ENCODE measurements at regions not wholly inside any gene's neighbourhood (a gene's known extent, or its start where the extent isn't known, plus 50 kb on each side); places are given as distances from the start of the nearest gene placed in this dataset.

DNA sequence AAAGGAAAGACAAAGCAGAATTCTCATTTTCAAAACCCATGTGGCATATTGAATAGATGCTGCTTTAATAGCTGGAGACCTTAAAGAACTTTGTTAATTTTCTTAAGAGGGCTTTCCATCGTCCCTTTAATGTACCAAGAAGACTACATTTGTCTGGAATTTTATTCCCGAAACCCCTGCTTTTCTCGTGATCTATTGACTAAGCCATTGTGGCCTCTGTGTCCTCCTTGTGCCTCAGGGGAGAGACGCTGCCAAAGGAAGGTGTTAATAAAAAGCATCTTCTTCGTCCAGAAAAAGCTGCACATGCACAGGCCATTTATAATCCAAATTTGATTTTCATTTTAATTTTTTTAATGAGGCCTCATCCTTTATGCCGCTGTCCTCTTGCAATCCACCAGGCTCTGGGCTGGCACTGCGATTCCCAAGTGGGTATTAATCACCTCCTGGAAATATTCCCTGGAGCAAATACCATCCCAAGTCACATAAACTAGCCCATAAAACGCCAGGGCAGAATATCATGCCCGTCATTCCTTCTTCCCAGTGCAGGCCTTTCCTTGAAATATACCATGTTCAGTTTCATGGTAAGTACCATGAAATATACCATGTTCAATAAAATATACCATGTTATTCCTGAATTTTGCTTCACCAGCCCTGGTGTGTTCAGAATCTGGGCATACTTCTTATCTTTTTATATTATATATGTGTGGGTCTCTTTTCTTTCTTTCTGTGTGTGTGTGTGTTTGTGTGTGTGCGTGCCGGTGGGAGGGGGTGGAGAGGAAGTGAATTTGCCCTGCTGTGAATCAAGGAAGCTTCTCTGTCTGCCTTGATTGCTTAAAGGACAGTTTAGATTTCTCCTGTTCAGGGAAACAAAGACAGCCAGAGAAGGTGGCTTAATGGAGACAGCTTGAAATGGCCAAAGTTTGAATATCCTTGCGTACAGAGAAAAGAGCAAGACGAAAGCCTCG is 147.6 kb downstream of the PHETA1 start (continued):
- TF ChIP-seq ZNF207 (IDR thresholded peaks at IDR 0.05; ENCODE audit: borderline replicate concordance) = no peak

DNA sequence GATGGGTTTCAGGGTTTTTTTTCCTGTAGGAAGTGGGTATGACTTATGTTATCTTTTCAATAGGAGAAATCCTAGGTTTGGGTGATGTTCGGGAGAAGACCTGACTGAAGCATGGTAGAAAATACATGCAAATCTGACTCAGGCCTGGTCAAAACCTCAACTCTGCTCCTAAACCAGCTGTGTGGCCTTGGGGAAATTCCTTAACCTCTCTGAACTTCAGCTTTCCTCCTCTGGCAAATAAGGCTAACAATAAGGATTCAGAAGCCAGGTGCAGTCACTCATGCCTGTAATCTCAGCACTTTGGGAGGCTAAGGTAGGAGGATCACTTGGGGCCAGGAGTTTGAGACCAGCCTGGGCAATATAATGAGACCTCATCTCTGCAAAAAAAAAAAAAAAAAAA is 148.5 kb downstream of the PHETA1 start:
- Histone ChIP-seq H3K79me2 (ENCODE audit: control insufficient read depth, insufficient read depth, low read length) (no peaks in the 10 kb centered on the region), H3K4me3 (no peak overlapping the region), H3K9ac (ENCODE audit: control insufficient read depth, insufficient read depth, low read length) (no peak overlapping the region), H3K9me3 (replicated peaks; ENCODE audit: control insufficient read depth, insufficient read depth, low read length) (no peaks in the 10 kb centered on the region), H3K4me1 (ENCODE audit: control insufficient read depth, insufficient read depth, low read length) (no peaks in the 10 kb centered on the region), H3K27me3 (replicated peaks in 1 of 2; ENCODE audit: control insufficient read depth in 2 of 2, insufficient read depth in 2 of 2, low read length in 1 of 2) (peaks cover 3% of the 10 kb centered on the region in 2 experiments; a peak in 3 of 4 replicates), H2AFZ (ENCODE audit: control insufficient read depth, low read depth, low read length) (no peak overlapping the region), H3K36me3 (ENCODE audit: control insufficient read depth in 2 of 2, insufficient read depth in 2 of 2, low read length in 1 of 2) (no peaks in the 10 kb centered on the region), H3K27ac (ENCODE audit: control insufficient read depth, insufficient read depth) (no peak overlapping the region), H4K20me1 (ENCODE audit: control insufficient read depth, insufficient read depth) (no peaks in the 10 kb centered on the region), H3K4me2 (ENCODE audit: control insufficient read depth, insufficient read depth) (no peak overlapping the region)
- TF ChIP-seq HCFC1 (IDR thresholded peaks at IDR 0.05; ENCODE audit: low read length) = no peak
- no peak for TF ChIP-seq PML (IDR thresholded peaks at IDR 0.05; ENCODE audit: low read length)
- no peak for TF ChIP-seq NR2C2 (IDR thresholded peaks at IDR 0.05; ENCODE audit: borderline replicate concordance, control insufficient read depth, insufficient read length, low read depth)
- WGBS (ENCODE audit: insufficient coverage, insufficient replicate concordance, low lambda C conversion rate, missing lambda C conversion rate) = 55% methylated on average over 1 of the region's 1 CpG
- in situ Hi-C loops (cut with MboI) (no loop called here), intact Hi-C loops (cut with micrococcal nuclease; ENCODE audit: unreplicated experiment) (no loop called here)
- SMC1A ChIA-PET (ENCODE audit: uncharacterized antibody, unreplicated experiment) = no interaction called here
- CTCF ChIA-PET = interaction anchor here (0.6 kb wide), 1 partner anchor 84 kb away, joined by 5 read pairs; no protein-coding TSS in a partner anchor
- FAIRE-seq (no peak), DNase-seq (ENCODE audit: low read depth, low spot score) (no peak), ATAC-seq (no peak)
- POLR2A ChIA-PET = interaction anchor here (0.6 to 0.7 kb wide), 2 partner anchors 775 to 1357 kb away, joined by 8 to 11 read pairs; no protein-coding TSS in a partner anchor
- RAD21 ChIA-PET (ENCODE audit: unreplicated experiment) = no interaction called here
- no TSS peak for BruUV-seq (replicated peaks)

DNA sequence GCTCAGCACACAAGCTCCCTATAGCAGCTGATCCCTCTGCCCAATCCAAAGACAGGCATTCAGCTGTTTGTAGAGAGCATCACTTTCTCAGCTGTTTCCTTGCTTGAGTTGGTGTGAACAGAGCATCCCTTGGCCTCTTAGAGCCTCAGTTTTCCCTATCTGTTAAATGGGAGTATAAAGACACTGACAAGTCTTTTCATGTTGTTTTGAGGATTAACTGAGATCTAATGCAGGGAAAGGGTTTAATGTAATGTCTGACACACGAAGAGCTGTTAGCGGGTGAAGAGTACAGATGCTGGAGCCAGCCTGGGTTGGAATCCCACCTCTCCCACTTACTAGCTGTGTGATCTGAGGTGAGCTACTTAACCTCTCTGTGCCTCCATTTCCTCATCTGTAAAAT is 149.5 kb downstream of the PHETA1 start:
- POLR2A ChIA-PET = no interaction called here
- 34% methylated on average over 2 of the region's 2 CpGs for WGBS (ENCODE audit: insufficient coverage, insufficient replicate concordance, low lambda C conversion rate, missing lambda C conversion rate)
- in situ Hi-C loops (cut with MboI) (no loop called here), intact Hi-C loops (cut with micrococcal nuclease; ENCODE audit: unreplicated experiment) (no loop called here)
- SMC1A ChIA-PET (ENCODE audit: uncharacterized antibody, unreplicated experiment) = interaction anchor here (0.6 kb wide), 1 partner anchor 311 kb away, joined by 3 read pairs; no protein-coding TSS in a partner anchor
- Histone ChIP-seq H3K9me3 (replicated peaks; ENCODE audit: control insufficient read depth, insufficient read depth, low read length) (no peaks in the 10 kb centered on the region), H4K20me1 (ENCODE audit: control insufficient read depth, insufficient read depth) (no peaks in the 10 kb centered on the region), H3K27me3 (replicated peaks in 1 of 2; ENCODE audit: control insufficient read depth in 2 of 2, insufficient read depth in 2 of 2, low read length in 1 of 2) (peaks cover 0 to 2% of the 10 kb centered on the region in 2 experiments; a peak in 2 of 4 replicates), H3K79me2 (ENCODE audit: control insufficient read depth, insufficient read depth, low read length) (no peaks in the 10 kb centered on the region), H2AFZ (ENCODE audit: control insufficient read depth, low read depth, low read length) (no peak overlapping the region), H3K4me1 (ENCODE audit: control insufficient read depth, insufficient read depth, low read length) (no peaks in the 10 kb centered on the region), H3K27ac (ENCODE audit: control insufficient read depth, insufficient read depth) (no peak overlapping the region), H3K9ac (ENCODE audit: control insufficient read depth, insufficient read depth, low read length) (no peak overlapping the region), H3K4me2 (ENCODE audit: control insufficient read depth, insufficient read depth) (no peak overlapping the region), H3K36me3 (ENCODE audit: control insufficient read depth in 2 of 2, insufficient read depth in 2 of 2, low read length in 1 of 2) (no peaks in the 10 kb centered on the region), H3K4me3 (no peak overlapping the region)
- RAD21 ChIA-PET (ENCODE audit: unreplicated experiment) = no interaction called here
- no TSS peak for BruUV-seq (replicated peaks)
- DNase-seq (ENCODE audit: low read depth, low spot score) (no peak), FAIRE-seq (no peak), ATAC-seq (no peak)
- CTCF ChIA-PET = no interaction called here
- TF ChIP-seq, protein P1, sequence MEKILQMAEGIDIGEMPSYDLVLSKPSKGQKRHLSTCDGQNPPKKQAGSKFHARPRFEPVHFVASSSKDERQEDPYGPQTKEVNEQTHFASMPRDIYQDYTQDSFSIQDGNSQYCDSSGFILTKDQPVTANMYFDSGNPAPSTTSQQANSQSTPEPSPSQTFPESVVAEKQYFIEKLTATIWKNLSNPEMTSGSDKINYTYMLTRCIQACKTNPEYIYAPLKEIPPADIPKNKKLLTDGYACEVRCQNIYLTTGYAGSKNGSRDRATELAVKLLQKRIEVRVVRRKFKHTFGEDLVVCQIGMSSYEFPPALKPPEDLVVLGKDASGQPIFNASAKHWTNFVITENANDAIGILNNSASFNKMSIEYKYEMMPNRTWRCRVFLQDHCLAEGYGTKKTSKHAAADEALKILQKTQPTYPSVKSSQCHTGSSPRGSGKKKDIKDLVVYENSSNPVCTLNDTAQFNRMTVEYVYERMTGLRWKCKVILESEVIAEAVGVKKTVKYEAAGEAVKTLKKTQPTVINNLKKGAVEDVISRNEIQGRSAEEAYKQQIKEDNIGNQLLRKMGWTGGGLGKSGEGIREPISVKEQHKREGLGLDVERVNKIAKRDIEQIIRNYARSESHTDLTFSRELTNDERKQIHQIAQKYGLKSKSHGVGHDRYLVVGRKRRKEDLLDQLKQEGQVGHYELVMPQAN (conservative IDR thresholded peaks at IDR 0.05) = no peak
- no peak for TF ChIP-seq CBX3 (IDR thresholded peaks at IDR 0.05; ENCODE audit: borderline replicate concordance, low read depth)
- no peak for TF ChIP-seq RBBP5 (conservative IDR thresholded peaks at IDR 0.05)
- no peak for TF ChIP-seq IRF4 (IDR thresholded peaks at IDR 0.05; ENCODE audit: low read depth, low read length)
- TF ChIP-seq, protein P2, sequence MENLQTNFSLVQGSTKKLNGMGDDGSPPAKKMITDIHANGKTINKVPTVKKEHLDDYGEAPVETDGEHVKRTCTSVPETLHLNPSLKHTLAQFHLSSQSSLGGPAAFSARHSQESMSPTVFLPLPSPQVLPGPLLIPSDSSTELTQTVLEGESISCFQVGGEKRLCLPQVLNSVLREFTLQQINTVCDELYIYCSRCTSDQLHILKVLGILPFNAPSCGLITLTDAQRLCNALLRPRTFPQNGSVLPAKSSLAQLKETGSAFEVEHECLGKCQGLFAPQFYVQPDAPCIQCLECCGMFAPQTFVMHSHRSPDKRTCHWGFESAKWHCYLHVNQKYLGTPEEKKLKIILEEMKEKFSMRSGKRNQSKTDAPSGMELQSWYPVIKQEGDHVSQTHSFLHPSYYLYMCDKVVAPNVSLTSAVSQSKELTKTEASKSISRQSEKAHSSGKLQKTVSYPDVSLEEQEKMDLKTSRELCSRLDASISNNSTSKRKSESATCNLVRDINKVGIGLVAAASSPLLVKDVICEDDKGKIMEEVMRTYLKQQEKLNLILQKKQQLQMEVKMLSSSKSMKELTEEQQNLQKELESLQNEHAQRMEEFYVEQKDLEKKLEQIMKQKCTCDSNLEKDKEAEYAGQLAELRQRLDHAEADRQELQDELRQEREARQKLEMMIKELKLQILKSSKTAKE (IDR thresholded peaks at IDR 0.05; ENCODE audit: low read depth, poor library complexity, severe bottlenecking) = no peak
- no peak for TF ChIP-seq MEF2B (IDR thresholded peaks at IDR 0.05; ENCODE audit: partially characterized antibody, poor library complexity, severe bottlenecking)
- no peak for TF ChIP-seq JUNB (IDR thresholded peaks at IDR 0.05)
